ENCODE measurements at regions not wholly inside any gene's neighbourhood (a gene's known extent, or its start where the extent isn't known, plus 50 kb on each side); places are given as distances from the start of the nearest gene placed in this dataset.
A peak's percentile ranks its signal among the peaks of the same experiment; 100 is the strongest.

GRCh38 chr2:155412598-155412997, 714.1 kb downstream of the KCNJ3 start:
- CTCF ChIA-PET, result no interaction called here
- H3K36me3 Mint-ChIP-seq (ENCODE audit: insufficient read depth, unreplicated experiment), result no peaks in the 10 kb centered on the region
- no peaks in the 10 kb centered on the region for H3K27me3 Mint-ChIP-seq (ENCODE audit: insufficient read depth, unreplicated experiment)
- H3K27me3 ChIP-seq (replicated peaks; ENCODE audit: control insufficient read depth, insufficient read depth, low read length), result no peaks in the 10 kb centered on the region
- no TSS peak for BruUV-seq (replicated peaks)
- H3K4me3 Mint-ChIP-seq (ENCODE audit: unreplicated experiment), result no peak overlapping the region
- H3K36me3 ChIP-seq (ENCODE audit: control insufficient read depth, insufficient read depth, low read length), result no peaks in the 10 kb centered on the region
- H3K9me3 Mint-ChIP-seq (ENCODE audit: unreplicated experiment), result peaks cover 9% of the 10 kb centered on the region
- H3K4me3 ChIP-seq (ENCODE audit: low read depth, low read length), result no peak overlapping the region
- TF ChIP-seq, protein P1, sequence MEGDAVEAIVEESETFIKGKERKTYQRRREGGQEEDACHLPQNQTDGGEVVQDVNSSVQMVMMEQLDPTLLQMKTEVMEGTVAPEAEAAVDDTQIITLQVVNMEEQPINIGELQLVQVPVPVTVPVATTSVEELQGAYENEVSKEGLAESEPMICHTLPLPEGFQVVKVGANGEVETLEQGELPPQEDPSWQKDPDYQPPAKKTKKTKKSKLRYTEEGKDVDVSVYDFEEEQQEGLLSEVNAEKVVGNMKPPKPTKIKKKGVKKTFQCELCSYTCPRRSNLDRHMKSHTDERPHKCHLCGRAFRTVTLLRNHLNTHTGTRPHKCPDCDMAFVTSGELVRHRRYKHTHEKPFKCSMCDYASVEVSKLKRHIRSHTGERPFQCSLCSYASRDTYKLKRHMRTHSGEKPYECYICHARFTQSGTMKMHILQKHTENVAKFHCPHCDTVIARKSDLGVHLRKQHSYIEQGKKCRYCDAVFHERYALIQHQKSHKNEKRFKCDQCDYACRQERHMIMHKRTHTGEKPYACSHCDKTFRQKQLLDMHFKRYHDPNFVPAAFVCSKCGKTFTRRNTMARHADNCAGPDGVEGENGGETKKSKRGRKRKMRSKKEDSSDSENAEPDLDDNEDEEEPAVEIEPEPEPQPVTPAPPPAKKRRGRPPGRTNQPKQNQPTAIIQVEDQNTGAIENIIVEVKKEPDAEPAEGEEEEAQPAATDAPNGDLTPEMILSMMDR (IDR thresholded peaks at IDR 0.05; ENCODE audit: insufficient read depth in 1 of 2, low read depth in 1 of 2, low read length in 1 of 2, severe bottlenecking in 1 of 2, unreplicated experiment in 1 of 2), result no peak
- DNase-seq, result no peak
- no peak overlapping the region for H3K27ac Mint-ChIP-seq (ENCODE audit: unreplicated experiment)
- no peaks in the 10 kb centered on the region; the same call in 1 of the 2 replicates for H3K9me3 ChIP-seq
- intact Hi-C loops (cut with micrococcal nuclease; ENCODE audit: unreplicated experiment), result no loop called here
- no peaks in the 10 kb centered on the region for H3K4me1 Mint-ChIP-seq (ENCODE audit: low read depth, unreplicated experiment)
- H3K4me1 ChIP-seq, result no peaks in the 10 kb centered on the region
- POLR2A ChIA-PET, result no interaction called here

DNA sequence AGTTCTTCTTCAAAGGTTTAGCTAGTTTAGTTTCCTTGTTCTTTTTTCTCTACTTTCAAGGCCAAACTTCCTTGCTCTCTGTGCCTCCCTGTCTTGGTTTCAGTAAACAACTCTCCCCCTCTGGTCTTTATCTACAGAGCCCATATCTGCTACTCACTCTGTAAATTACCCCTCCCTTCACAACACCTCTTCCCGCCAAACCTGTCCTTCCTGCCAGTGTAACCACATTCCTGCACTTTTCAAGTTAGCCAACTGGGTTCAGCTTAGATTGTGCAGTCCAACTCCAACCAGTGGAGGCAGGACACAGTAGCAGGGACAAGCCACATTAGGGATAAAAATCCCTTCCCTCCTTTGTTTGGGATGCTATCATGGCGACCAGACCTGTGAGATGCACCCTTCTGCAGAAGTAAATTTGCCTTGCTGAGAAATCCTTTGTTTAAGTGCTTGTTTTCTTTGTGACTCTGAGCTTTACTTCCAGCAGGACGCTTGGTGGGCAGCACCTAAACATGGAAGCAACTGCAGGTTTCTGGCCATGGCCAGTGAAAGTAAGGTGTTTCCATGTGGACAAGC, 706.0 kb downstream of the KCNJ3 start:
- Mint-ChIP-seq H3K9me3 (ENCODE audit: unreplicated experiment) (peaks cover 32% of the 10 kb centered on the region), H3K4me1 (ENCODE audit: low read depth, unreplicated experiment) (no peaks in the 10 kb centered on the region), H3K27me3 (ENCODE audit: insufficient read depth, unreplicated experiment) (no peaks in the 10 kb centered on the region), H3K4me3 (ENCODE audit: unreplicated experiment) (no peak overlapping the region), H3K27ac (ENCODE audit: unreplicated experiment) (peak overlapping the region; percentile 1), H3K36me3 (ENCODE audit: insufficient read depth, unreplicated experiment) (no peaks in the 10 kb centered on the region)
- TF ChIP-seq, protein P1 (IDR thresholded peaks at IDR 0.05; ENCODE audit: insufficient read depth in 1 of 2, low read depth in 1 of 2, low read length in 1 of 2, severe bottlenecking in 1 of 2, unreplicated experiment in 1 of 2), result no peak
- no peak overlapping the region for H3K4me3 ChIP-seq (ENCODE audit: low read depth, low read length)
- no peaks in the 10 kb centered on the region for H3K36me3 ChIP-seq (ENCODE audit: control insufficient read depth, insufficient read depth, low read length)
- no TSS peak for BruUV-seq (replicated peaks)
- CTCF ChIA-PET, result no interaction called here
- no peaks in the 10 kb centered on the region for H3K4me1 ChIP-seq
- POLR2A ChIA-PET, result no interaction called here
- intact Hi-C loops (cut with micrococcal nuclease; ENCODE audit: unreplicated experiment), result no loop called here
- H3K27me3 ChIP-seq (replicated peaks; ENCODE audit: control insufficient read depth, insufficient read depth, low read length), result no peaks in the 10 kb centered on the region
- H3K9me3 ChIP-seq, result peaks cover 5% of the 10 kb centered on the region
- peak in 1 of 2 experiments; percentile 36 for DNase-seq

DNA sequence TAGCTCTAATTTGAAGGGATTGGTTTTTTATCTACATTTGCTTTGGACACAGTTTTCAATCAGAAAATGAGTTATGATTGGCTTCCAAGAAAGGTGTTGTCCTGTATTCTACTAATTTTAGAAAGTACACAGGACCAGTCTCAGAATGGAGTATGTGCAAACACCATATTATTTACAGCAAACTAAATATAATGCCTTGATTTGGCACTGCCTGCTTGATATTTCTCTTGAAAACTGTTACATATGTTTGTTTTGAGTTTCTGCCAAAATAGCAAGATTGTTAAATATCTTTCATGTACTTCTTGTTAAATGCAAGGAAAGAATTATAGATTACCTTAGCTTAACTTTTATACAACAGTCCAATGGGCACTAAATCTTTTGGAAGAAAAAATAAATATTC, 694.9 kb downstream of the KCNJ3 start:
- BruUV-seq (replicated peaks), result no TSS peak
- Histone ChIP-seq H3K9me3 (no peaks in the 10 kb centered on the region), H3K4me1 (no peaks in the 10 kb centered on the region), H3K27me3 (replicated peaks; ENCODE audit: control insufficient read depth, insufficient read depth, low read length) (no peaks in the 10 kb centered on the region), H3K36me3 (ENCODE audit: control insufficient read depth, insufficient read depth, low read length) (no peaks in the 10 kb centered on the region), H3K4me3 (ENCODE audit: low read depth, low read length) (no peak overlapping the region)
- TF ChIP-seq, protein P1 (IDR thresholded peaks at IDR 0.05; ENCODE audit: insufficient read depth in 1 of 2, low read depth in 1 of 2, low read length in 1 of 2, severe bottlenecking in 1 of 2, unreplicated experiment in 1 of 2), result no peak
- H3K27ac Mint-ChIP-seq (ENCODE audit: unreplicated experiment), result no peak overlapping the region
- ChIA-PET POLR2A (no interaction called here), CTCF (no interaction called here)
- no peaks in the 10 kb centered on the region for H3K27me3 Mint-ChIP-seq (ENCODE audit: insufficient read depth, unreplicated experiment)
- intact Hi-C loops (cut with micrococcal nuclease; ENCODE audit: unreplicated experiment), result no loop called here
- H3K9me3 Mint-ChIP-seq (ENCODE audit: unreplicated experiment), result no peaks in the 10 kb centered on the region
- no peaks in the 10 kb centered on the region for H3K4me1 Mint-ChIP-seq (ENCODE audit: low read depth, unreplicated experiment)
- H3K36me3 Mint-ChIP-seq (ENCODE audit: insufficient read depth, unreplicated experiment), result no peaks in the 10 kb centered on the region
- no peak overlapping the region for H3K4me3 Mint-ChIP-seq (ENCODE audit: unreplicated experiment)
- DNase-seq, result no peak

Measured in Caco-2 (cell line).